ENCODE measurements at regions not wholly inside any gene's neighbourhood (a gene's known extent, or its start where the extent isn't known, plus 50 kb on each side); places are given as distances from the start of the nearest gene placed in this dataset.

DNA sequence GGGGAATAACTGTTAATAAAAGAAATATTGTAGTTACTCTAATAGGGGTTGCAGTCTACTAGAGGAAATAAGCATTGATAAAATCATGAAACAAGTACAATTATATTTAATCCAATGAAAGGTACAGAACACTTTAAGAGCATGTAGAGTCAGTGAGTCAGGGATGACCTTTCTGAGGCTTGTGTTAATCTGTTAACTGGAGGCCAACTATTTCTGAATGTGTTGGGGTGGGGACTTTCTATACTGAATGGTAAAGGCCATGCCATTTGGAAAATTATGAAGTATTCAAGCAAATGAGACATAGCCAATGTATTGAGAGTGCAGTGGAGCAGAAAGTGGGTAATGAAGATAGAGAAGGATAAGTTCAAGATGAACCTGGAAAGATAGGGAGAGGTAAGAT, 646.2 kb downstream of the ADGRL2 start (continued):
- TF ChIP-seq CTCF (IDR thresholded peaks at IDR 0.05 in 2 of 3, conservative IDR thresholded peaks at IDR 0.05 in 1 of 3; ENCODE audit: control insufficient read depth in 2 of 3, extremely low read depth in 1 of 3, insufficient read depth in 1 of 3, low read depth in 3 of 3, low read length in 3 of 3) (no peak), ZNF687 (IDR thresholded peaks at IDR 0.05) (no peak), FOXM1 (IDR thresholded peaks at IDR 0.05; ENCODE audit: low read depth, low read length) (no peak), SP1 (IDR thresholded peaks at IDR 0.05; ENCODE audit: low read depth, low read length) (no peak), MXI1 (IDR thresholded peaks at IDR 0.05; ENCODE audit: low read depth, low read length) (no peak), POLR2AphosphoS2 (IDR thresholded peaks at IDR 0.05; ENCODE audit: low read depth, low read length) (no peak)

DNA sequence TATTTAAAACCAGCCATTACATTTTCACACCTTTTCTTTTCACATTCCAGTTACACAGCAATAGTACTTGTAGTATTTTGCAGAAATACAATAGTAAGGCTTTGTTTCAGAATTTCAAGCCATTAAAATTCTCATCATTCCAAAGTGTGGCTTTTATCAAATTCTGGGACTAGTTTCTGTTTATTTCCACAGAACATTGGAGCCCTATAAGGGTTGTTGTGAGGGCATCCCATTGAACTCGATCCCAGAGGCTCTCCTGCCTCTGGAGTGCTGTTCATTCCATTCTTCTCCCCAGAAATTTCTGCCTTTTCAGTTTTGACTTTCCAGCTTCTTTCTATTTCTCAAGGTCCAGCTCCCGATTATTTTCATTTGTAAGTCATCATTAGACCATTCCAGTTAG, 645.5 kb downstream of the ADGRL2 start:
- RAD21 ChIA-PET (ENCODE audit: unreplicated experiment), result no interaction called here
- in situ Hi-C loops (cut with MboI), result no loop called here

More for the DNA sequence above, 645.5 kb downstream of the ADGRL2 start:
- TF ChIP-seq, protein P1, sequence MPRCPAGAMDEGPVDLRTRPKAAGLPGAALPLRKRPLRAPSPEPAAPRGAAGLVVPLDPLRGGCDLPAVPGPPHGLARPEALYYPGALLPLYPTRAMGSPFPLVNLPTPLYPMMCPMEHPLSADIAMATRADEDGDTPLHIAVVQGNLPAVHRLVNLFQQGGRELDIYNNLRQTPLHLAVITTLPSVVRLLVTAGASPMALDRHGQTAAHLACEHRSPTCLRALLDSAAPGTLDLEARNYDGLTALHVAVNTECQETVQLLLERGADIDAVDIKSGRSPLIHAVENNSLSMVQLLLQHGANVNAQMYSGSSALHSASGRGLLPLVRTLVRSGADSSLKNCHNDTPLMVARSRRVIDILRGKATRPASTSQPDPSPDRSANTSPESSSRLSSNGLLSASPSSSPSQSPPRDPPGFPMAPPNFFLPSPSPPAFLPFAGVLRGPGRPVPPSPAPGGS (IDR thresholded peaks at IDR 0.05; ENCODE audit: borderline replicate concordance, insufficient read depth, low read depth, low read length, poor library complexity, severe bottlenecking), result no peak
- no peaks in the 10 kb centered on the region for H3K4me1 ChIP-seq (ENCODE audit: control insufficient read depth, insufficient read depth, low read length)
- no TSS peak for BruUV-seq (replicated peaks)
- ATAC-seq (no peak), DNase-seq (ENCODE audit: low read depth, low spot score) (no peak), FAIRE-seq (no peak)
- H3K36me3 ChIP-seq (ENCODE audit: control insufficient read depth in 2 of 2, insufficient read depth in 2 of 2, low read length in 1 of 2), result no peaks in the 10 kb centered on the region
- no peak overlapping the region for H3K4me2 ChIP-seq (ENCODE audit: control insufficient read depth, insufficient read depth)
- H3K9ac ChIP-seq (ENCODE audit: control insufficient read depth, insufficient read depth, low read length), result no peak overlapping the region
- no peaks in the 10 kb centered on the region for H4K20me1 ChIP-seq (ENCODE audit: control insufficient read depth, insufficient read depth)
- H3K27ac ChIP-seq (ENCODE audit: control insufficient read depth, insufficient read depth), result no peak overlapping the region
- H3K27me3 ChIP-seq (replicated peaks in 1 of 2; ENCODE audit: control insufficient read depth in 2 of 2, insufficient read depth in 2 of 2, low read length in 1 of 2), result no peaks in the 10 kb centered on the region
- no peaks in the 10 kb centered on the region for H3K9me3 ChIP-seq (replicated peaks; ENCODE audit: control insufficient read depth, insufficient read depth, low read length)
- no peak overlapping the region for H3K4me3 ChIP-seq
- CTCF ChIA-PET, result no interaction called here
- WGBS (ENCODE audit: insufficient coverage, insufficient replicate concordance, low lambda C conversion rate, missing lambda C conversion rate), result 3% methylated on average over 2 of the region's 2 CpGs
- SMC1A ChIA-PET (ENCODE audit: uncharacterized antibody, unreplicated experiment), result interaction anchor here (0.6 kb wide), 1 partner anchor 355 kb away, joined by 3 read pairs; no protein-coding TSS in a partner anchor
- H3K79me2 ChIP-seq (ENCODE audit: control insufficient read depth, insufficient read depth, low read length), result no peaks in the 10 kb centered on the region
- H2AFZ ChIP-seq (ENCODE audit: control insufficient read depth, low read depth, low read length), result no peak overlapping the region
- POLR2A ChIA-PET, result no interaction called here
- intact Hi-C loops (cut with micrococcal nuclease; ENCODE audit: unreplicated experiment), result no loop called here
